ENCODE measurements at regions not wholly inside any gene's neighbourhood (a gene's known extent, or its start where the extent isn't known, plus 50 kb on each side); places are given as distances from the start of the nearest gene placed in this dataset.

DNA sequence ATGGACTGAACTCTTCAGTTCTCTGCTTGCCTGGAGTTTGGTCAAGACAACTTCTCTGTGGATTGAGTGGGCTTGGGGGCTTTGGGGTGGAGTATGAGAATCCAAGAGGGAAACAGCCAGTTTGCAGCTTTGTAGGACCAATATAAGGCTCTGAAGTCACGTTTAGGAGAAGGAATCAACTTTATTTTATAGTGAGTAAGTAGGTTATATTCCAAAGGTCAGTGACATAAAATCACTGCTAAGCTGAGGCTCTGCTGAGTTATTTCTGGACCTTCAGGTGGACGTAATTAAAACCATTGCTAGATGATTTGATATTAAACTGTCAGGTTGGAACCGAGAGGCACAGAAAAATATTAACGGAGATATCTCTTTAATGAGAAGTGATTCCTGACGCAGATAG, 514.4 kb downstream of the DMAC1 start:
- H3K27ac ChIP-seq (ENCODE audit: low read depth, low read length): no peak overlapping the region
- H3K36me3 ChIP-seq (ENCODE audit: control insufficient read depth, insufficient read depth, low read length): no peaks in the 10 kb centered on the region
- H3K9ac ChIP-seq (ENCODE audit: low read depth, low read length): no peak overlapping the region
- H3K27me3 ChIP-seq (ENCODE audit: control insufficient read depth, insufficient read depth, low read length): no peaks in the 10 kb centered on the region
- no peak overlapping the region for H3K4me3 ChIP-seq (ENCODE audit: low read depth, low read length)
- H3K9me3 ChIP-seq (ENCODE audit: control insufficient read depth, insufficient read depth, low read length): no peaks in the 10 kb centered on the region
- peaks cover 30% of the 10 kb centered on the region for H3K4me1 ChIP-seq (ENCODE audit: control insufficient read depth, insufficient read depth, low read length)

DNA sequence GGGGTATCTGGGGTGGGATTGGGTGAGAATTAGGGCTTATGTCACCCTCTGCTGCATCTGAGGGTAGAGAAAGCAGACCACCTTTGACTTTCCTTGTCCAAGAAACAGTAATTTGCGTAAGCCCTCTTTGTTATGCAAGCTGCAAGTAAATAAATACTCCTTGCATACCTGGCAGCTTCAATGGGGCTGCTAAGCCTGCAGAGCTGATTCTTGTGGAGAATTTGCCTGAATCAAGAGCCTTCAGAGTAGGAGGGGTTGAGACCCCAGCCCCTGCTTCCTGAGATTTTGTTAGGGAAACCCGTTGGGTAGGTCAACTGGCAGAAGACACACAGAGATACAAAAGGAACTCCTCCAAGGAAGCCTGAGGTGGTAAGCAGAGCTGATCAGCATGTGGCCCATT, 515.1 kb downstream of the DMAC1 start:
- H3K27me3 ChIP-seq (ENCODE audit: control insufficient read depth, insufficient read depth, low read length): no peaks in the 10 kb centered on the region
- no peaks in the 10 kb centered on the region for H3K9me3 ChIP-seq (ENCODE audit: control insufficient read depth, insufficient read depth, low read length)
- no peak overlapping the region for H3K4me3 ChIP-seq (ENCODE audit: low read depth, low read length)
- no peaks in the 10 kb centered on the region for H3K36me3 ChIP-seq (ENCODE audit: control insufficient read depth, insufficient read depth, low read length)
- H3K4me1 ChIP-seq (ENCODE audit: control insufficient read depth, insufficient read depth, low read length): peaks cover 30% of the 10 kb centered on the region
- H3K9ac ChIP-seq (ENCODE audit: low read depth, low read length): no peak overlapping the region
- H3K27ac ChIP-seq (ENCODE audit: low read depth, low read length): peak overlapping the region; percentile 52

DNA sequence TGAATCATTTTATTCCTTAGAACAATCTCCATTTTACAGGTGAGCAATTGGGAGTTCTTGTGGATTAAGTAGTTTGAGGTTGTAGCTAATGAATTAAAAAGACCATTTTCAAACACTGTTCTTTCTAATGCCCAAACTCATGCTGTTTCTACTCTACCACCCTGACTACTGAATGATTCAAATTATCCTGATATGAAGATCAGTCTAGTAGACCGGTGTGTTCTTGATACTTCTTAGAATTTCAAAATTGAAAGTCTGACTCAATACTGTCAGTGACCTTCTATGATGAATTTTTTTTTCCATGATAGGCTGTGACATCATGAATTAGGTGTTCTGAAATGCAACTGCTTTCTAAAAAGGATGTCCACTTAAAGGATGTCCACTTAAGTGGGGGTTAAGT, 515.5 kb downstream of the DMAC1 start:
- Histone ChIP-seq H3K27ac (ENCODE audit: low read depth, low read length) (peak overlapping the region; percentile 52), H3K4me3 (ENCODE audit: low read depth, low read length) (no peak overlapping the region), H3K36me3 (ENCODE audit: control insufficient read depth, insufficient read depth, low read length) (no peaks in the 10 kb centered on the region), H3K9me3 (ENCODE audit: control insufficient read depth, insufficient read depth, low read length) (no peaks in the 10 kb centered on the region), H3K27me3 (ENCODE audit: control insufficient read depth, insufficient read depth, low read length) (no peaks in the 10 kb centered on the region), H3K9ac (ENCODE audit: low read depth, low read length) (no peak overlapping the region), H3K4me1 (ENCODE audit: control insufficient read depth, insufficient read depth, low read length) (peaks cover 30% of the 10 kb centered on the region)

DNA sequence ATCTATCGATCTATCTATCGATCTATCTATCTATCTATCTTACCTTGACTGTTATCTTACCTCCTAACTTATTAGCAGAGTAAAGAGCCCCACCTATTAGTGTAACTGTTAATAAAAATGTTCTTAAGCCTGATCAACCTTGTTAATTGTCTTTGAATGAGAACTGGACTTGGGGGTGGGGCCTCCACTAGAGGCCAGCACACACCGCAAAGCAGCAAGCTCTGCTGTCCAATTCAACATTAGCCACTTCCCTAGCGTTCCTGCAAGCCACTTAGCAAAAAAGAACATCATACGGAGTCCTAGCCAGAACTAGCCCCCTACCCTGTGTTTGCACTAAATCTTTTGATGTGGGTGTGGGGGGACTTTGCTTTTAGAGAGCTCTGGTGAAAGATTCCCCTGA, 515.8 kb downstream of the KDM4C start:
- H3K27ac ChIP-seq (ENCODE audit: low read depth, low read length): no peak overlapping the region
- no peaks in the 10 kb centered on the region for H3K36me3 ChIP-seq (ENCODE audit: control insufficient read depth, insufficient read depth, low read length)
- H3K27me3 ChIP-seq (ENCODE audit: control insufficient read depth, insufficient read depth, low read length): no peaks in the 10 kb centered on the region
- H3K4me3 ChIP-seq (ENCODE audit: low read depth, low read length): no peak overlapping the region
- H3K9me3 ChIP-seq (ENCODE audit: control insufficient read depth, insufficient read depth, low read length): no peaks in the 10 kb centered on the region
- no peak overlapping the region for H3K9ac ChIP-seq (ENCODE audit: low read depth, low read length)
- H3K4me1 ChIP-seq (ENCODE audit: control insufficient read depth, insufficient read depth, low read length): 0 out of 2 replicates have a peak, but pooled peaks cover 2% of the 10 kb centered on the region

DNA sequence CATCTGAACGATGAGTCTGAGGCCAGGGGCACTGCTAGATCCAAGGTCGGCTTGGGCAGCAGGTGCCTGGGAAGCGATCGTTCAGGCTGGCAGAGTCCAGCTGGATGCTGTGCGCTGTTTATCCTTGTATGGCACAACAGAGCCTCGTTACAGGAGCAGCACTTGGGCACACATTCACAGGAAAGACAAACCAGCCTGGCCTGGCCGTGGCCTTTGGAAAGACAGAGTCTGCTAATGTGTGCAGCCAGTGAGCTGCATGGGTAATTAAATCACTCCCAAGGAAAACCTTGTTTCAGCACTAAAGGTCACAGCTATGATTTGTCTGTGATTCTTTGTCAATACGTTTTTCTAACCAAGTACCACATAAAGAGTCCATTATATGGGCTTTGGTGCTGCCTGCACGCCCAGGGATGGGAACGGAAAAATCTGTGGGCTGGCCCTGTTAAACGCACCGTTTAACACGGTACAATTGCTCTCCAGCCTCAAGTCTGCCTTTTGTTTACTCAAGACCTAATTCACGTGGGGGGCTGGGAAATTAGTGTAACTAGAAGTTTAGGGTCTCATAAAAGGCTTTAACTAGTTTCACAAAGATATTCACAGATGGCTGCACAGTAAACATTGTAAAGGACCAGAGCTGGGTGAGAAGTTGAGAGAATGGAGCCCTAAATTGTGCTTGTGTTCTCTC, 509.3 kb downstream of the KDM4C start:
- H3K4me1 ChIP-seq (ENCODE audit: control insufficient read depth, insufficient read depth, low read length): no peaks in the 10 kb centered on the region
- H3K36me3 ChIP-seq (ENCODE audit: control insufficient read depth, insufficient read depth, low read length): no peaks in the 10 kb centered on the region
- no peak overlapping the region for H3K27ac ChIP-seq (ENCODE audit: low read depth, low read length)
- H3K9ac ChIP-seq (ENCODE audit: low read depth, low read length): no peak overlapping the region
- no peak overlapping the region for H3K4me3 ChIP-seq (ENCODE audit: low read depth, low read length)
- H3K27me3 ChIP-seq (ENCODE audit: control insufficient read depth, insufficient read depth, low read length): no peaks in the 10 kb centered on the region
- no peaks in the 10 kb centered on the region for H3K9me3 ChIP-seq (ENCODE audit: control insufficient read depth, insufficient read depth, low read length)

DNA sequence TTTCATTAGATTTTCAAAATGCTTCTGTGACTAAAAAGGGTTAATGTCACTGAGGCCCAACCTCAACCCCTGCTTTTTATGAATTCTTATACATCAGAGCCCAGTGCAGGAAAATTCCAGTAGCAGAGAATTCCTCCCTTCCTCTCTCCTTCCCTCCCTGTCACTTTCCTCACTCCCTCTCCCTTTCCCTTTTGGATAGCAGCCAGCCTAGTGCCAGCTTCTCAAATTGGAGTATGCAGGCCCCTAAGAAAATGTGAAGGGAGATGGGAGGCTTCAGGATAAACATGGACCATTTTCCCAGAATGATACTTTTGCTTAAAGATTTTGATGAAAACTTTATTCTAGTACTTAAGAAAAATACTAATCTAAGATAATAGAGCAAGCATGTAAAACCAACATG, 507.4 kb downstream of the KDM4C start:
- Histone ChIP-seq H3K4me3 (ENCODE audit: low read depth, low read length) (no peak overlapping the region), H3K27me3 (ENCODE audit: control insufficient read depth, insufficient read depth, low read length) (no peaks in the 10 kb centered on the region), H3K9me3 (ENCODE audit: control insufficient read depth, insufficient read depth, low read length) (no peaks in the 10 kb centered on the region), H3K27ac (ENCODE audit: low read depth, low read length) (no peak overlapping the region), H3K4me1 (ENCODE audit: control insufficient read depth, insufficient read depth, low read length) (no peaks in the 10 kb centered on the region), H3K9ac (ENCODE audit: low read depth, low read length) (no peak overlapping the region), H3K36me3 (ENCODE audit: control insufficient read depth, insufficient read depth, low read length) (no peaks in the 10 kb centered on the region)

DNA sequence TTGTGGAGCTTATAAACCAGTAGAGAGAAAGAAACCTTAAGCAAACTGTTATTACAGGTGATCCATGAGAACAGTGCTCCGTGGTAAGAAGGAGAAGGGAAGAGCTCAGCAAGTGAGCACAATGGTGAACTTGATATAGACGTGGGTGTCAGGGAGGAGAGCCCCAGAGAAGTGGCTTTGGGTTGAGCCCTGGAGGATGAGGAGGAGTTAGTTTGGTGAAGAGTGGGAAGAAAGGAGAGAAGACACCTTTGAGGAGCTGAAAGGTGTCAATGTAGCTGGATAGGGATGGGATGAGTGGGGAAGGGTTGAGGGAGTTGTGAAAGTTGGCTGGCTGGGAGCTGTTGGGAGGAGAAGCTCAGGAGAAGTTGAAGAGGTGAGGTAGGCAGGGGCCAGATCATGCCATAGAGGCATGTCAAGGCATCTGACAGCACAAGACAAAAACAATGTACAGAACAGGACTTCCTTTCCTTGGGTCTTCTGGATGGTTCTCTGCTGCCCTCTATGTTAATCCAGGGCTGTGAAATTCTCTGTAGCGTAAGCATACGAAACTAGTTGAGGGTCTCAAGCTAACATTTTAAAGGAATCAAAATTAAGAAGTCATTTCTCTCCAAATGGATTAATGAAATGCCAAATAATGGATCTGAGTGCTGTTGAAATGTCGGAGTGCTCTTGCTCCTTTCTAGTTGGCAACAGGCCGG, 501.9 kb downstream of the KDM4C start:
- Histone ChIP-seq H3K27ac (ENCODE audit: low read depth, low read length) (no peak overlapping the region), H3K9ac (ENCODE audit: low read depth, low read length) (no peak overlapping the region), H3K9me3 (ENCODE audit: control insufficient read depth, insufficient read depth, low read length) (no peaks in the 10 kb centered on the region), H3K4me3 (ENCODE audit: low read depth, low read length) (no peak overlapping the region), H3K27me3 (ENCODE audit: control insufficient read depth, insufficient read depth, low read length) (no peaks in the 10 kb centered on the region), H3K36me3 (ENCODE audit: control insufficient read depth, insufficient read depth, low read length) (no peaks in the 10 kb centered on the region), H3K4me1 (ENCODE audit: control insufficient read depth, insufficient read depth, low read length) (no peaks in the 10 kb centered on the region)

DNA sequence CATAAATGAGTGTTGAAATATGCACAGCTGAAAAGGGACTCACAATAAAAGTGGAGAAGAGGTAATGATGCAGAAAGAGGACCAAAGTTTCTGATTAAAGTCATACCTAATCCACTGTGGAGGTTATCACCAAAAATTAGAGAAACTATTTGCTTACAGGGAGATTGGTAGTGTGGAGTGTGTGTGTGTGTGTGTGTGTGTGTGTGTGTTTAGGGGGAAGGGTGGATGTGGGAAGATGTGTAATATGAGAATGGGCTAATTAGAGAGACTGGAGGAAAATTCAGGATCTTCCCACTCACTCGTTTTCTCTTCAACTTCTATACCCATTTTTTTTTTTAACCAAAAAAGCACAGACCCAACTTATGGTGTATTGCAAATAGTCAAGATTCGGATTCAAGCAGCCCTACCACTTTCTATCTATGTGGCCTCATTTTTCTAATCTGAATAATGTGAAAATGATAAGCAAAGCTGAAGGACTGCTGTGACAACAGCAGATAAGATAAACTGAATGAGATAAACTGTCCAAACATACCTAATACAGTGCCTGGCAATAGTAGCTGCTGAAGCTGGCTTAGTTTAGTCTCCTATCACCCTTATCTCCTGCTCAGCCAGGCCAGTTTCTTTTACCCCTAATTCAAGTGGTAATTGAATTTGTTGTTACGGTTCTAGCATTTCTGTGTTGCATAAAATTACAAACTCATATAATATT, 501.1 kb downstream of the KDM4C start:
- no peaks in the 10 kb centered on the region for H3K9me3 ChIP-seq (ENCODE audit: control insufficient read depth, insufficient read depth, low read length)
- H3K27me3 ChIP-seq (ENCODE audit: control insufficient read depth, insufficient read depth, low read length): no peaks in the 10 kb centered on the region
- H3K9ac ChIP-seq (ENCODE audit: low read depth, low read length): no peak overlapping the region
- no peaks in the 10 kb centered on the region for H3K36me3 ChIP-seq (ENCODE audit: control insufficient read depth, insufficient read depth, low read length)
- H3K4me3 ChIP-seq (ENCODE audit: low read depth, low read length): no peak overlapping the region
- H3K27ac ChIP-seq (ENCODE audit: low read depth, low read length): no peak overlapping the region
- H3K4me1 ChIP-seq (ENCODE audit: control insufficient read depth, insufficient read depth, low read length): no peaks in the 10 kb centered on the region

DNA sequence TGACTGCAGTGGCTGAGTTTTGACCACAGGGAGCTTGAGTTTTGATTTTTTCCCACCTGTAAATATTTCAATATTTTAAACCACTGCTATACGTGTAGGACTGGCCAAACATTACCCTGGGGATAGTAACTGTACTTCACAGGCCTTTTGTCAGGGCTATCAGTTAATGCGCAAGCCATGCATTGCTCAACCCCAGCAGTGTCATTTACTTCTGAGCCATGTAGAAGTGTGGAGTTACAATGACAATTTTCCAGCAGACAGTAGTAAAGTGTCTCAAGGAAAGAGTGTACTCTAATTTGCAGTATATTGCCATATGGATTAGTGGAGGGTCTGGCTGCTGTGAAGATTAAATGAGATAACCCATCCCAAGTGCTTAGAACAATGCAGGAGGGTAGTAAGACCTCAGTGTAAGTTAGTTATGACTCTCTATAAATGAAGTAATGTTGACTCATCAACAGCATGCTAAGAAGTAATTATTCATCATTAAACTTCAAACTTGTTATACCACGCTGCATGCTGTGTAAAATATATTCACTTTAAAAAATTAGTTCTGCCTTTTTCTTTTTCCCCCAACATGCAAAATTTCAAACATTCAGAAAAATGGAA, 489.2 kb downstream of the KDM4C start:
- no peaks in the 10 kb centered on the region for H3K4me1 ChIP-seq (ENCODE audit: control insufficient read depth, insufficient read depth, low read length)
- H3K9ac ChIP-seq (ENCODE audit: low read depth, low read length): no peak overlapping the region

DNA sequence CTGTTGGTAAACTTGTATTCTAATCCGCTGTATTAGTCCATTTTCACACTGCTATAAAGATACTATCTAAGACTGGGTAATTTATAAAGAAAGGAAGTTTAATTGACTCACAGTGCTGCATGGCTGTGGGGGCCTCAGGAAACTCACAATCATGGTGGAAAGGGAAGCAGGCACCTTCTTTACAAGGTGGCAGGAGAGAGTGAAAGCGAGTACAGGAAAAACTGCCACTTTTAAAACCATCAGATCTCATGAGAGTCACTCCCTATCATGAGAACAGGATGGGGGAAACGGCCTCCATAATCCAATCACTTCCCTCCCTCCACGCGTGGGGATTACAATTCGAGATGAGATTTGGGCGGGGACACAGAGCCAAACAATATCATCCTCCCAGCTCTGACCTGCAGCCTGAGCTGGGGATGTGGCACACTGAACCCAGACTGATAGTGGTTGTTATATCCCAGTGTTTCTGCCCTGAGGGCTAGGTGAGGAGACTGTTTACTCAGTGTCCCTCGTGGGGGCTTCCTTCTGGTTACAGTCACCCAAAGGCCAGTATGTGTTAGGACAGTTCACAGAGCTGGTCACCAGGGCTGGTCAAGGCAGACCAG, 488.3 kb downstream of the KDM4C start:
- peaks cover 3% of the 10 kb centered on the region for H3K4me1 ChIP-seq (ENCODE audit: control insufficient read depth, insufficient read depth, low read length)
- H3K27me3 ChIP-seq (ENCODE audit: control insufficient read depth, insufficient read depth, low read length): no peaks in the 10 kb centered on the region
- no peaks in the 10 kb centered on the region for H3K36me3 ChIP-seq (ENCODE audit: control insufficient read depth, insufficient read depth, low read length)
- H3K9ac ChIP-seq (ENCODE audit: low read depth, low read length): no peak overlapping the region
- H3K4me3 ChIP-seq (ENCODE audit: low read depth, low read length): no peak overlapping the region
- no peaks in the 10 kb centered on the region for H3K9me3 ChIP-seq (ENCODE audit: control insufficient read depth, insufficient read depth, low read length)
- no peak overlapping the region for H3K27ac ChIP-seq (ENCODE audit: low read depth, low read length)

More for the DNA sequence above, 489.2 kb downstream of the KDM4C start:
- no peaks in the 10 kb centered on the region for H3K27me3 ChIP-seq (ENCODE audit: control insufficient read depth, insufficient read depth, low read length)
- H3K9me3 ChIP-seq (ENCODE audit: control insufficient read depth, insufficient read depth, low read length): no peaks in the 10 kb centered on the region
- no peak overlapping the region for H3K4me3 ChIP-seq (ENCODE audit: low read depth, low read length)
- no peak overlapping the region for H3K27ac ChIP-seq (ENCODE audit: low read depth, low read length)
- H3K36me3 ChIP-seq (ENCODE audit: control insufficient read depth, insufficient read depth, low read length): no peaks in the 10 kb centered on the region

Measured in HUES48 (cell line).